GM12891 (cell line): ENCODE measurements at regions not wholly inside any gene's neighbourhood (a gene's known extent, or its start where the extent isn't known, plus 50 kb on each side); places are given as distances from the start of the nearest gene placed in this dataset.

Source experiments
- POLR2A ChIP-seq: IDR thresholded peaks from 2 replicates; pipeline ENCODE4 v1.6.1; 2011; ENCODE audit warnings: low read depth, low read length, control low read depth
- POLR2AphosphoS5 ChIP-seq: IDR thresholded peaks from 2 replicates; pipeline ENCODE4 v1.6.1; 2011; ENCODE audit warnings: low read depth, low read length, control low read depth
- TAF1 ChIP-seq: IDR thresholded peaks from 2 replicates; pipeline ENCODE4 v1.6.1; 2011; ENCODE audit warnings: low read depth, low read length, control low read depth

DNA sequence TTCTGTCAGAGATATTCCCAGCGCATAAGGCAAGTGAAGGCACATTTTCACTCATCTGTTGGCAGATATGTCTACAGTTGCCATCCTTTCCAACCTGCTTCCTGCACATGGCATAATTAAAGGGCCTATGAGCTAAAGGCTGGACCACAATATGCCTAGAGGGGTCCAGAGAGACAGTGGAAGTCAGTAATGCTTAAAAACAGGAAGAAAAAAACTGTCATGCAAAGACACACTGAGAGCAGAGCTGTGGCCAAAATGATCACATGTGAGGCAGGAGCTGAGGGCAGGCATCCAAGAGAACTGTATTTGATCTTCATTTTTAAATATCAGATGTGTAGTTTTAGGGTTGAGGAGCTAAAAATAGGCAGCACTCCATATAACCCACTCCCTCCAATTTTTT lies 125.0 kb upstream of the BACH2 start:
- no peak for TF ChIP-seq POLR2A
- TF ChIP-seq TAF1: no peak
- no peak for TF ChIP-seq POLR2AphosphoS5
